Peyer's patch (tissue), 4 donors: ENCODE measurements at regions not wholly inside any gene's neighbourhood (a gene's known extent, or its start where the extent isn't known, plus 50 kb on each side); places are given as distances from the start of the nearest gene placed in this dataset.

Source experiments
- CTCF ChIP-seq, 6 experiments: fragments of 450-650 bp in 4 of 6; fragments of 200-600 bp in 2 of 6; sonication (generic) in 1 of 6; IDR thresholded peaks; one replicate each; pipeline ENCODE4 v1.5.1; 2017 to 2019; ENCODE audit warnings: antibody characterized with exemption in 6 of 6, mild to moderate bottlenecking in 3 of 6, moderate library complexity in 1 of 6
- POLR2A ChIP-seq, 2 donors: fragments of 450-650 bp; IDR thresholded peaks; one replicate each; pipeline ENCODE4 v1.5.1; 2017; ENCODE audit warnings: antibody characterized with exemption in 2 of 2, mild to moderate bottlenecking in 2 of 2, moderate library complexity in 2 of 2

- TF ChIP-seq CTCF (IDR thresholded peaks at IDR 0.05) (no peak), POLR2A (IDR thresholded peaks at IDR 0.05) (no peak)
These were observed 105.0 kb downstream of the HMX1 start for GRCh38 chr4:8766610-8767009.
